ENCODE measurements at regions not wholly inside any gene's neighbourhood (a gene's known extent, or its start where the extent isn't known, plus 50 kb on each side); places are given as distances from the start of the nearest gene placed in this dataset.

DNA sequence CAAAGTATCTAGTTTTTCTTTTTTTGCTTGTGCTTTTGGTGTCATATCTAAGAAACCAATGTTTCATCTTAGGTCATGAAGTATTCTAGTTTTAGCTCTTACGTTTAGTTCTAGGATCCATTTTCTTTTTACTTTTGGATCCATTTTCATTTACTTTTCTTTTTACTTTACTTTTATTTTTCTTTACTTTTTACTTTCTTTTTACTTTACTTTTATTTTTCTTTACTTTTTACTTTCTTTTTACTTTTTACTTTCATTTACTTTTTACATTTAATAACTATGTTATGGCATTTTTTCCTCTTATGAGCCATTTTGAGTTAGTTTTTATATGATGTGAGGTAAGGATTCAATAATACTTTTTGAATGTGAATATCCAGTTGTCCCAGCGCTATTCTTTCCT, 213.4 kb downstream of the ZFP36L2 start:
- TF ChIP-seq, protein P1, sequence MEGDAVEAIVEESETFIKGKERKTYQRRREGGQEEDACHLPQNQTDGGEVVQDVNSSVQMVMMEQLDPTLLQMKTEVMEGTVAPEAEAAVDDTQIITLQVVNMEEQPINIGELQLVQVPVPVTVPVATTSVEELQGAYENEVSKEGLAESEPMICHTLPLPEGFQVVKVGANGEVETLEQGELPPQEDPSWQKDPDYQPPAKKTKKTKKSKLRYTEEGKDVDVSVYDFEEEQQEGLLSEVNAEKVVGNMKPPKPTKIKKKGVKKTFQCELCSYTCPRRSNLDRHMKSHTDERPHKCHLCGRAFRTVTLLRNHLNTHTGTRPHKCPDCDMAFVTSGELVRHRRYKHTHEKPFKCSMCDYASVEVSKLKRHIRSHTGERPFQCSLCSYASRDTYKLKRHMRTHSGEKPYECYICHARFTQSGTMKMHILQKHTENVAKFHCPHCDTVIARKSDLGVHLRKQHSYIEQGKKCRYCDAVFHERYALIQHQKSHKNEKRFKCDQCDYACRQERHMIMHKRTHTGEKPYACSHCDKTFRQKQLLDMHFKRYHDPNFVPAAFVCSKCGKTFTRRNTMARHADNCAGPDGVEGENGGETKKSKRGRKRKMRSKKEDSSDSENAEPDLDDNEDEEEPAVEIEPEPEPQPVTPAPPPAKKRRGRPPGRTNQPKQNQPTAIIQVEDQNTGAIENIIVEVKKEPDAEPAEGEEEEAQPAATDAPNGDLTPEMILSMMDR (conservative IDR thresholded peaks at IDR 0.05; ENCODE audit: low read length), result no peak
- TF ChIP-seq EZH2phosphoT487 (IDR thresholded peaks at IDR 0.05; ENCODE audit: borderline replicate concordance, low read depth, low read length), result no peak
- Histone ChIP-seq H2AFZ (ENCODE audit: low read length) (no peak overlapping the region), H3K9me3 (ENCODE audit: low read length) (no peaks in the 10 kb centered on the region), H3K4me2 (ENCODE audit: low read length) (no peak overlapping the region), H3K4me3 (ENCODE audit: low read depth, low read length, poor library complexity, severe bottlenecking) (no peak overlapping the region), H3K36me3 (ENCODE audit: insufficient read depth, low read length) (no peaks in the 10 kb centered on the region), H3K9me2 (ENCODE audit: insufficient read depth, low read length) (no peaks in the 10 kb centered on the region), H4K20me1 (ENCODE audit: insufficient read depth, low read length) (no peaks in the 10 kb centered on the region), H3K27ac (ENCODE audit: low read depth, low read length, poor library complexity, severe bottlenecking) (no peak overlapping the region), H3K4me1 (ENCODE audit: insufficient read depth, low read length, poor library complexity, severe bottlenecking) (no peaks in the 10 kb centered on the region), H3K79me2 (ENCODE audit: insufficient read depth, low read depth, low read length) (no peaks in the 10 kb centered on the region)
- intact Hi-C loops (cut with micrococcal nuclease; ENCODE audit: unreplicated experiment), result no loop called here
- DNase-seq (ENCODE audit: low spot score), result no peak
- no TSS peak for BruUV-seq (replicated peaks)
- ChIA-PET POLR2A (no interaction called here), CTCF (ENCODE audit: unreplicated experiment) (no interaction called here)

DNA sequence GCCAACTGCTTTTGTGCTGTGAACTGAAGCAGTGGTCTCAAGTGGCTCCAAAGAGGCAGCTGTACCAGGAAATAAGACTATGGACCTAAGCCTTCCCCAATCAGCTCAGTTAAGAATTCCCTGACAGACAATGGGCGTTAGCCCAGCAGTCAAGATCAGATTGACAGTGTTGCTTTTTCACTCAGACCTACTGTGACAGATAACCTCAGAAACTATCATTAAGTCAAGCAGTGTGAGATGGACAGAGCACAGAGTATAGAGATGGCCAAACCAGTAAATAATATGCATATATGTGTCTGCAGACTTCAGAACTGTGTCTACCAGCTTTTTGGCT, 215.3 kb downstream of the ZFP36L2 start:
- no peak for TF ChIP-seq EZH2phosphoT487 (IDR thresholded peaks at IDR 0.05; ENCODE audit: borderline replicate concordance, low read depth, low read length)
- TF ChIP-seq, protein P1 (conservative IDR thresholded peaks at IDR 0.05; ENCODE audit: low read length), result no peak
- Histone ChIP-seq H3K36me3 (ENCODE audit: insufficient read depth, low read length) (no peaks in the 10 kb centered on the region), H4K20me1 (ENCODE audit: insufficient read depth, low read length) (no peaks in the 10 kb centered on the region), H3K9me2 (ENCODE audit: insufficient read depth, low read length) (no peaks in the 10 kb centered on the region), H3K4me2 (ENCODE audit: low read length) (no peak overlapping the region), H3K4me1 (ENCODE audit: insufficient read depth, low read length, poor library complexity, severe bottlenecking) (no peaks in the 10 kb centered on the region), H3K9me3 (ENCODE audit: low read length) (no peaks in the 10 kb centered on the region), H3K4me3 (ENCODE audit: low read depth, low read length, poor library complexity, severe bottlenecking) (no peak overlapping the region), H3K27ac (ENCODE audit: low read depth, low read length, poor library complexity, severe bottlenecking) (no peak overlapping the region), H2AFZ (ENCODE audit: low read length) (no peak overlapping the region), H3K79me2 (ENCODE audit: insufficient read depth, low read depth, low read length) (no peaks in the 10 kb centered on the region)
- DNase-seq (ENCODE audit: low spot score), result no peak
- intact Hi-C loops (cut with micrococcal nuclease; ENCODE audit: unreplicated experiment), result no loop called here
- ChIA-PET CTCF (ENCODE audit: unreplicated experiment) (no interaction called here), POLR2A (interaction anchor here (0.6 kb wide), 1 partner anchor 124 kb away, joined by 4 read pairs; no protein-coding TSS in a partner anchor)
- no TSS peak for BruUV-seq (replicated peaks)

- no peak overlapping the region for H2AFZ ChIP-seq (ENCODE audit: low read length)
- H3K4me1 ChIP-seq (ENCODE audit: insufficient read depth, low read length, poor library complexity, severe bottlenecking), result no peaks in the 10 kb centered on the region
- ChIA-PET CTCF (ENCODE audit: unreplicated experiment) (no interaction called here), POLR2A (interaction anchor here (0.6 to 0.9 kb wide), 3 partner anchors 27 to 124 kb away, joined by 3 to 4 read pairs (median 3); no protein-coding TSS in a partner anchor)
- no peak overlapping the region for H3K4me2 ChIP-seq (ENCODE audit: low read length)
- no peak for TF ChIP-seq EZH2phosphoT487 (IDR thresholded peaks at IDR 0.05; ENCODE audit: borderline replicate concordance, low read depth, low read length)
- TF ChIP-seq, protein P1 (conservative IDR thresholded peaks at IDR 0.05; ENCODE audit: low read length), result no peak
- no peaks in the 10 kb centered on the region for H3K9me3 ChIP-seq (ENCODE audit: low read length)
- no peaks in the 10 kb centered on the region for H3K36me3 ChIP-seq (ENCODE audit: insufficient read depth, low read length)
- H3K4me3 ChIP-seq (ENCODE audit: low read depth, low read length, poor library complexity, severe bottlenecking), result no peak overlapping the region
- no peak overlapping the region for H3K27ac ChIP-seq (ENCODE audit: low read depth, low read length, poor library complexity, severe bottlenecking)
- BruUV-seq (replicated peaks), result no TSS peak
- H4K20me1 ChIP-seq (ENCODE audit: insufficient read depth, low read length), result no peaks in the 10 kb centered on the region
- no peak for DNase-seq (ENCODE audit: low spot score)
- no peaks in the 10 kb centered on the region for H3K9me2 ChIP-seq (ENCODE audit: insufficient read depth, low read length)
- H3K79me2 ChIP-seq (ENCODE audit: insufficient read depth, low read depth, low read length), result no peaks in the 10 kb centered on the region
- intact Hi-C loops (cut with micrococcal nuclease; ENCODE audit: unreplicated experiment), result no loop called here
Observed at GRCh38 chr2:43010438-43011157, 215.8 kb downstream of the ZFP36L2 start.

Measured in OCI-LY7 (cell line).